NCI-H187 (cell line): ENCODE measurements at regions not wholly inside any gene's neighbourhood (a gene's known extent, or its start where the extent isn't known, plus 50 kb on each side); places are given as distances from the start of the nearest gene placed in this dataset.

Source experiments
- DNase-seq, 2 experiments: peaks; one replicate each; lab custom pipeline; 2025; lab: John Stamatoyannopoulos, UW

DNA sequence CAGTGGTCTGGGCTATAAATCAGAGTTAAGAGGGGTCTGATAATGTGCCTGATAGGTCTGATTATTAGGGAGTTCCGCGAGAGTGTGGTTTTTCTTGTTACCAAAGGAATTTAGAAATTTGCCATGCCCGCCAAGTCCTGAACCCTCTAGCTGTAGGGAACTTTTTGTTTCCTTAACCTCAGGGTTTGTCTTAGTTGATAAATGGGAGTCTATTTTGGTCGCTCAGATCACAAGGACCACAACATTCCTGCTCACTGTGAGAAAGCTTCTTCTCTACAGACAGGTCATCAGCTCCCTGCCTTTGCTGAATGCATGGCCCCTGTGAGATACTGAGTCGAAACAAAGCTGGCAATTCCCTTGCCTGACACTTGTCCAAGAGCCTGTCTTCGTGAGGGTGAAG, 497.8 kb downstream of the HS3ST4 start:
- no peak for DNase-seq

DNA sequence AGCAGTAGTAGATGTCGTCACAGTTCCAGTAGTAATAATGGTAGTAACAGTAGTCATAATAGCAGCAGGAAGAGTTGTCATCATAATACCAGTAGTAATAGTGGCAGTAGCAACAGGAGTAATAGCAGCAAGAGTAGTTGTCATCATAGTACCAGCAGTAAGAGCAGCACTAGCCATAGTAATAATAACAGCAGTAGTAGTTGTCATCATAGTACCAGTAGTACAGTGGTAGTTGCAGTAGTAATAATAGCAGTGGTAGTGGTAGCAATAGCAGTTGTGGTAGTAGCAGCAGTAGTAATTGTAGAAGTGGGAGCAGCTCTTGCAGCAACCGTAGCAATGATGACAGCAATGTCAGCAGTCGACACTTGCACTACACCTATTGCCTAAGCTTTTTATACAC, 502.8 kb downstream of the HS3ST4 start:
- DNase-seq = no peak

DNA sequence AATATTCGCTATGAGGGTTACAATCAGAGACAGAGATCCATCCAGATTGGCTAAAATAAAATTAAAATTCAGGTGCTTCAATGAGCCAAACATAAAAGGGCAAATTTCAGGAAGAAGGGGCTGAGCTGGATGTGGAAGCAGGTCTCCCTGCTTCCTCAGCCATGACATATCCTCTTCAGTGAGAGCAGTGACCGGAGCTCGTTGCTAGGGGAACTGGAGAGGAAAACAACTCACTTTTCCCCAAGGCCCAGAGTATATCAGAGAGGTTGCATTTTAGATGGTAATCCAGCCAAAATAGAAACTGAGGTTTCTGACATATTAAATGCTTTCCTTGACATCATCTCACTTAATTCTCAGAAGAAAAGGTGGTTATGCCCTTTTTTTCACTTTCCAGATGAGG, 503.5 kb downstream of the HS3ST4 start:
- no peak for DNase-seq

DNA sequence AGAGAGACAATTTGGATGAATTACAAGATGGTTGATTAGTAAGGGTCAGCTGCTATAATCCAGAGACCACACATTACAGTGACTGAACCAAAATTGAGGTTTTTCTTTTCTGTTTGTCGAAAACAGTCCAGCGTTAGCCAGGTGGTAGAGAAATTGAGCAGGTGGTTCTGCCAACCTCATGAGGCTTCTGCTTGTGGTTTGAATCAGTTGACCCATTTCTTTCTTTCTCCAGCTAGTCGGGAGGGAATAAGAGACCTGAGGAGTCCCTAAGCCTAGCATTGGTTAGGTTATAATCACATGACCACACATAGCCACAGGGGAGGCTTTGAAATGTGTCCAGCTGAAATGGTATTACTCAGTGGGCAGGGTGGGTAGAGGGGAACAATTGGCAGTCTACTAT, 504.6 kb downstream of the HS3ST4 start:
- DNase-seq = no peak

DNA sequence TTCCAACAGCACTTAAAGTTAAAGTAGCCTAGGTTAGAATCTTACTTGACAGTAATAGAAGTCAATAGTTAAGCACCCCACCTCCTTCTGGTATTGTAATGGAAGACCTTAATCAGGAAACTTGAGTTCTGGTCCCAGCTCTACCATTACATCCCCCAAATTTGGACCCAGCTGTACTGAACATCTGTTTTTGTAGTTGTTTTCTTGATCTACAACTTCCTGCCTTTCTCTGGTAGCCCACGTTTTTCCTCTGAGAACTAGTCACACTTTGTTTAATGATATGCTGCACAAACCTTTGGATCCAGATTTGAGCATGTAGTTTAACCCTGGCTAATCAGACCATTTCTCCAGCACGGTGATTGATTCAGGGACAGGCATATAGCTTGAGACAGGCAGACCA, 505.0 kb downstream of the HS3ST4 start:
- DNase-seq = no peak

DNA sequence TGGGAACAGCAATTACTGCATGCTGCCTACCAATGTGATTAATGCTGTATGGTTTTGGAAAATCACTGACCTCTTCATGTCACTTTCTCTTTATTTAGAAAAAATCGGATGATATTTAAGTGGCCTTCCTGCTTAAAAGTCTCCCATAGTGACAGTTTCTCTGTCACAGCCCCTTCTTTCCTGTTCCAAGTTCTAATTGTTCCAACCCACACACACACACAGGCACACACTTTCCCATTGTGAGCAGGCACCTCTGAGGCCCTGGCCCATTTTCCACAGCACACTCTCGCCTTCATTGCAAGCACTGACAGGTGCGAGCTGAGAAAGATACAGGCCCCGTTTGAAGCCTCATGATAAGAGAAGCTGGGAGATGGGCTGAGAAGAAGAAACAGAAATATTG, 505.9 kb downstream of the HS3ST4 start:
- no peak for DNase-seq

DNA sequence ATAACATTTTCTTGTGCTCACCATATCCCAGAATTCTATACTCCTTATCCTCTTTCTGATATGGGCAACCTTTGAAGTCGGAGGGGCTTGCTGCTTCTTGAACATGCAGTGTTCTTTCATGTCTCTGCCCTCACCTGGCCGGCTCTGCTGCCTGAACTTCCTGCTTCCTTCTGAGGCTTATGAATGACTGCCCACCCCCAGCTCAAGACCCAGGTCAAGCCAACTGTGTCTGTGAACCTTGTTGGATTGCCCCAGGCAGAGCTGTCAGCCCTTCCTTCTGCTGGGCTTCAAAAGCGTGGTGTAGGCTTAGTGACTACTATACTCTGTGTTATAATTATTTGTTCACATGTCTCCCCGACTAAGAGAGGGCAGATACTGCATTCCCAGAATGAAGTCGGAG, 506.5 kb downstream of the HS3ST4 start:
- no peak for DNase-seq

DNA sequence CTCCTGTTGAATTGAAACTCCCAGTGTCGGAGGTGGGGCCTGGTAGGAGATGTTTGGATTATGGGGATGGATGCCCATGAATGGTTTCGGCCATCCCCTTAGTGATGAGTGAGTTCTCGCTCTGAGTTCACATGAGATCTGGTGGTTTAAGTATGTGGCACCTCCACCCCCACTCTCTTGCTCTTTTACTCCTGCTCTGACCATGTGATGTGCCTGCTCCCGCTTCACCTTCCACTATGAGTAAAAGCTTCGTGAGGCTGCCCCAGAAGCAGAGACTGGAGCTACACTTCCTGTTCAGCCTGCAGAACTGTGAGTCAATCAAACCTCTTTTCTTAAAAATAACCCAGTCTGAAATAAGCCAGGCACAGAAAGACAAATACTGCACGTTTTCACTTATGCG, 512.4 kb downstream of the HS3ST4 start:
- no peak for DNase-seq

DNA sequence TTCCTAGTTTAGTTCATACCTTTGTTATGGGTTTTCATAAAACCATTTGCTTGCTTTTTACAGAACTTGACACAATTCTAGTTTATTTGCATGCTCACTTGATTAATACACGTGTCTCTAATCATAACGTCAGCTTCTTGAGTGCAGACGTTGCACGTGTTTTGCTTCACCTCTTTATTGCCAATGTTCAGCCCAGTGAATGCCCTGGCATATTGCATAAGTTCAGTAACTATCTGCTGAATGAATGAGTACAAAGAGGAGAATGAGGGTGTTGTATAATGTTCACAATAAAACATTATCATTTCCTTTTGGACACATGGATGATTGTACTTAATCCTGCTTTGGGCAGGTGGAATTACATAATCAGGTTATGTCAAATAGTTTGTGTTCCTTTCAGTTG, 519.8 kb downstream of the HS3ST4 start:
- no peak for DNase-seq

DNA sequence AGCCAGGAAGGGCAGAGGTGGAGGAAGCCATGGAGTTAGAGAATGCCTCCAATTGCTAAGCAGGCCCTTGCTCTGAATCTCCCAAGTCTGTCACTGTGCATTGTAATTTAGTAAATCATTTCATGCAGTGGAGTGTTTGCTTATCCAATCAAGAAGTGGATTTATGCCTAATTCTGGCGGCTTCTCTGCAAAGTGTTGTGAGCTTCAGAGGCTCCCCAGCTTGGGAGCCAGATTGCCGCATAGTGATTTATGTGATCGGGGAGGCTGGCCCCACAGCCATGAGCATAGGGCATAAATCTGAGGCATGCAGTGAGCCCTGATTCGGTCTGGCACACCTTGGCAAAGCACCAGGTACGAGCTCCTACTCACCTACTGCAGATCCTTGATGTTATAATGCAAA, 520.8 kb downstream of the HS3ST4 start:
- peak in 1 of 2 experiments; percentile 52 for DNase-seq

DNA sequence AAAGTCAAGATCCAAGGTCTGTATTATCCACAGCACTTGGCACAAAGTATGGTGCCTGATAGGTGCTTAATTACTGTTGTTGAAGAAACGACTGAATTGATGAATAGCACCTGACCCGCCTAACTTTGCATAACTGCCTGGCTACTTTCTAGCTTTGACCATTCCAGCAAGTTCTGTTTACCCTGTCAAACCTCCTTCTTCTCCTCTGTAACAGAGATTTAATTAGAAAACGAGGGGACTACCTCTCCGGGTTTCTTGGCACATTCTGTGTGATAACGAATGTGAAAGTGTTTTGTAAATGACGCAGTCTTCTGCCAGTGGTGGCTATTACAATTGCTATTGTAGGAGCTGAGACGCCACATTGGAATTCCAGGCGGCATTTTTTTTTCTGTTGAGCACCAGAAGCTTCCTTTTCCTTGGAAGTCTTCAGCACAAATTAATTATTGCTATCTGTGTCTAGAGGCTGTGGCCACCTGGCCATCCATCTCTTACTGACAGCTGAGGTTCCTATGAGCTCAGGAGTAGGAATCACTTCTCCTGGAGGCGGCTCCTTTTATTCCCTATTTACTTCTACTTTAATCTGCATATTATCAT, 522.9 kb downstream of the HS3ST4 start:
- no peak for DNase-seq

DNA sequence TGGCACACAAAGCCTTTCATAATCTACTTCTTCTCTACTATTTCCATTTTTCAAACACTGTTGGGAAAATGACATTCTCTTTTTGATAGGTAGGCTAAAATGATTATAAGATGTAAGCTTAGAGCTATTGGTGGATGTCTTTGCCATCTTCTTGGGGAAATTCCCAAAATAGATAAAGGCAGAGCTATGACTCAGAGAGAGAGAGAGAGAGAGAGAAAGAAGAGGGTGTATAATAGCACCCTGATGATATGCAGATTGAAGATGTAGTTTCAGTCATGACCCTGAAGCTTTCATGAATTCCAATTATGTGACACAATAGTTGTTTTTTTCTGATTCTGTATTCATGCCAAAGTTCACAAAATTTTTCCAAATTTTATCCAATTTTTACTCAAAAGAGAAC, 529.1 kb downstream of the HS3ST4 start:
- no peak for DNase-seq

DNA sequence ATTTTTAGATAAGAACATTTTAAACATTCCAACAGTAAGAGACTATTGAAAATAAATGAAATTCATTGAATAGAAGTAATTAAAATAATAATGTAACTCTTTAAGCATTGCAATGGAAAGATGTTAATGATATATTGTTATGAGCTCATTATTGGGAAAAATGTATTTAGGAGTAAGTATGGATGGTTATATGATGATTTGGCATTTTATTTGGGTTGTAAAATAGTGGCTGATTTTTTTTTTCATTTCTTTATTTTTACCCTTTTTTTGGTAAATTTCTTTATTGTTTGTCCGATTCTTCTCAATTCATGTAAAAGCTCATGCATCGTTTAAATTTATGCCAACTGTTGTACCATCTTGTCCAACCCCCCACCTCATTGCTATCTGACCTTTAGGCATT, 539.9 kb downstream of the HS3ST4 start:
- DNase-seq = no peak

DNA sequence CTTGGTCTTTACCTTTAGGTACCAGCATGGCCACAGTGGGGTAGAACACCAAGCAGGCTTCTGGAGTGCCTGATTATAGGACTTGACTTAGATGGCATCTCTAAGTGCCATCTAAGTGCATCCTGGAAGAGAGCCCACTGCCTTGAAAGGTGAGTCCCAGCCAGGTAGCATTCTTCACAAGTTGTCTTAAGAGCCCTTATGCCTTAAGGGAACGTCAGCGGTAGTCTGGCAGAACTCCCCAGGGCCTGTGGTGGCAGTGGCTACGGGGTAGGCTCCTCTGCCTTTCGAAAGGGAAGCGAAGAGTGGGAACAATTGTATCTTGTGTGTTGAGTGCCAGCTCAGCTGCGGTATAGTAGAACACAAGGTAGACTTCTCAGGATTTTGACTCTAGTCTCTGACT, 549.0 kb downstream of the HS3ST4 start:
- DNase-seq = peak; percentile 14 to 61

DNA sequence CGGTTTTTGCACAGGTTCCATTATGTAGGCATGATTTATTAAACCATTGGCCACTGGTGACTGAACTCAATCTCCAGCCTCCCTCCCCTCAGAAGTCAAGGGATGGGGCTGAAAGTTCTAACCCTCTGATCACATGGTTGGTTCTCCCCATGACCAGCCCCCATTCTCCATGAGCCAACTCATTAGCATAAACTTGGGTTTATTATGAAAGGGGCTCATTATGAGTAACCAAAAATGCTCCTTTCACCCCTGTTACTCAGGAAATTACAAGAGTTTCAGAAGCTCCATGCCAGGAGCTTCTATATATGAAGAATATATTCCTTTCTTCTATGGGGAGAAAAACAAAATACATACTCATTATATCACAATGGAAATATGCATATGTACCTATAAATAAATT, 555.3 kb downstream of the HS3ST4 start:
- DNase-seq = no peak

DNA sequence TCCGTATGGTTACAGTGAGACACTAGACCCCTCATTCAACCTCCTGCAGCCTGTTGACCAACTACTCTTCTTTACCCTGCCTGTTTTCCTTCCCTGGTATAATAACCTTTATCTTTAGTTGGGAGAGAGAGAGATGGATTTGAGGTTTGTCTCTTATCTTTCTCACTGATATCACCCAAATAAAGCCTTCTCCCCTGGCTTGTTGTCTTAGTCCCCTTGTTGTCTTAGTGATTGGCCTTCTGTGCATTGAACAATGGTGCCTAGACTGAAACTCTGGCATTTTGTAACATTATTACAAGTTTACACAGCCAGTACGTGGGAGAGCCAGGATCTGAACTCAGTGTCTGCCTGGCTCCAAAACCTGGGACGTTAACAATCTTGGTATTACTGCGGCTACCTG, 560.8 kb downstream of the HS3ST4 start:
- DNase-seq = no peak

DNA sequence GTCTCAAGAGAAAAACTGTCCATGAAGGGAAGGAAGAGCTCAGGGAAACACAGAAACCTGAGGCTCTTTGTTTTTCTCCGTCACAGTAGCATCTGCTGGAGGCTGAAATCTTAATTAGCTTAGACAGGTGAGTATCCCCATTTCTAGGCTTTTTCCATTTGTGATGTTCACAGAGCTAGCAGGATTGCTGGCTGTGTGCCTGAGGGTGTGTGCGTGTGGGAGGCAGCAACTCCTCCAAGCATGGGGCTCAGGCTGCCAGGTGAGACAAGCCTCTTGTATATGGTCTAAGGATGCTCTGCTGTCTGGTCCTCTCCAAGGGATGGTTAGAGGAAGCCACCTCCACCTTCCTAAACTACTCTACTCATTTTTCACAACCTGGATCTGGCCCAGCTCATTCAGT, 569.9 kb downstream of the HS3ST4 start:
- no peak for DNase-seq

DNA sequence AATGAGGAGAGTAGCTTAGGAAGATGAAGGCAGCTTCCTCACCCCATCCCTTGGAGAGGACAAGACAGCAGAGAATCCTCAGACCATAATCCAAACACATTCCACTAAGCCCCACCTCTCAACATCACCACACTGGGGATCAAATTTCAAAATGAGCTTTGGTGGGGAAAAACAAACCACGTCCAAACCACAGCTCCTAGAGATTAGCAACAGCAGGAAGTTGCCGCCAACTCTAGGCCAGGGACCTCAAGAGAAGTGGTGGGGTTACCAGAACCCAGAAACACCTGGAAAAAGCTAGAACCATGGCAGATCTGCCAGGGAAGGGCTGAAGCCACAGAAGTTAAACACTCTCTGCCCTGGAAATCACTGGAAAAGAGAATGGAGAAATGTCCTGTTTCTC, 571.6 kb downstream of the HS3ST4 start:
- DNase-seq = no peak

DNA sequence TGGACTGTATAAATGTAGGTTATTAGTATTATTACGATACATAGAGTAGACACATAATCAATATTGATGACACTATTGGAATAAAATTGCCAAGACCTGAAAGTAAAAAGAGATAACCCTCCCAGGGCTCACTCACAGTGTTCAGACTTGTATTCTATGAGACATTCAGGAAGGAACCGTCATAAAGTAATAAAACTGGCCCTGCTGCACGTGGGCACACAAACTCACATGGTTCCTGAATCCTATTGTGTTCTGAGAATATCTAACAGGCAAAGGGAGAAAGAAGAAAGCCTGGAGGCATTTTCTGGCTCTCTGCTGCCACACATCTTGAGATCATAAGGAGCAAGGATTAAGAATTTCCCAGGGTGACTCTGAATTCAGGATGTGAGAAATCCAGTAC, 575.9 kb downstream of the HS3ST4 start:
- no peak for DNase-seq

DNA sequence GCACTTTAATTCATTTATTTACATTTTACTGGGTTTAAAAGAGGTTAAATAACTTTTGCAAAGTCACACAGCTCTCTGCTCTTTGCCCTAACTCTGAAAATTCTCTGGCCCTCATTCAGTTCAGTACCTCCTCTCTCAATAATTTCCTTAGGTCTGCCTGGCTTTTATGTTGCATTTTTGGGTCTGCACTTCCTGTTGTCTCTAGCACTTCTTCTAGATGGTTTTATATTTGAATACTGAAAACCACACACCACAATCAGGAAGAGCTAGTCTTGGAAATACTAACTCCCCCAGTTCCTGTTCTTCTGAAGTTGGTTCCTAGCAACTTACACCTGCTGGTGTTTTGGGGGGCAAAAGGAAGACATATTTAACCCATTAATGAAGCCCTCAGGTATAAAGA, 577.9 kb downstream of the HS3ST4 start:
- DNase-seq = no peak

DNA sequence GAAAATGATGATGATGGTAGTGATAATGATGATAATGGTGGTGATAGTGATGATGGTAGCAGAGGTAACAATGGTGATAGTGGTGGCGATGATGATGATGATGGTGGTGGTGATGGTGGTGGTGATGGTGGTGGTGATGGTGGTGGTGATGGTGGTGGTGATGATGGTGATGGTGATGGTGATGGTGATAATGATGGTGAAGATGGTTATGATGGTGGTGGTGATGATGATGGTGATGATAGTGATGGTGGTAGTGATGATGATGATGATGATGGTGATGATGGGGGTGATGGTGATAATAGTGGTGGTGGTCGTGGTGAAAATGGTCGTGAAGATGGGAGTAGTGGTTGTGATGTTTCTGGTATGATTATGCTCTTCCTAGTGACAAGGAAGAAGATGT, 581.8 kb downstream of the HS3ST4 start:
- DNase-seq = no peak

DNA sequence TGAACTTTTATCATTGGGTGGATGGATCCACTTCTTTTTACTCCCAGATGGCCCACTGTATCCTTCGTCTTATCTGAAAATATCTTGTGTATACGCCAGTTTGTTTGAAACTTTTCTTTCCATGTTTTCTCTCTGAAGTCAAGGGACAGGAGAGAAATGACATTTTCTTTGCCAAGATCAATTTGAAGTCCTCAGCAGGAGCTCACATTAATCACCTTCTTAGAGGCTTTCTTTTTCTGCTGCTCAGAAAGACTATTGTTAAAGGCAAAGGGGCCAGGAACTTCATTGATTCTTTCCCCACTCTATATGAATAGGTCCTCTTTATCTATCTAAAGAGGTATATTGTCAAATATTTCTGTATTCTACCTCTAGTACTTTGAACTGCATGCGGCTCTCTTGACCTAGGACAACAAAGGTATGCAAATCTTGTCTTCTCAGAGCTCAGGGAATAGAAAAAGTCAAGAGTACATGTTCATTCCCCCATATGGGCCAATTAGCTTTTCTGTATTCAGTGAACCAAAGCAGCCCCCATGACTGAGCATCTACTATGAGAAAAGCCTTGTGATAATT, 583.3 kb downstream of the HS3ST4 start:
- no peak for DNase-seq

DNA sequence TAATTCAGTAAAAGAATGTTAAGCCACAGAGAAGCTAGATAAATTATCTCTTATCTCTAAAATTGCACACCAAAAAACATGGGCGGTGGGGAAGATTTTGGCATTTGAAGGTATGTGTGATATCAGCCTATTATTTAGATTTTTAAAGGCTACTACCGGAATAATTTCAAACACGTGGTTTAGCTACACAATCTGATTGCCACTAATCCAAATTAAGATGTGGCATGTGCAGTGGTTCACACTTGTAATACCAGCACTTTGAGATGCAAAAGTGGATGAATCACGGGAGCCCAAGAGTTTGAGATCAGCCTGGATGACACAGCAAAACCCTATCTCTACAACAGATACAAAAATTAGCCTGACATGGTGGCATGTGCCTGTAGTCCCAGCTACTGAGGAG, 584.5 kb downstream of the HS3ST4 start:
- no peak for DNase-seq

DNA sequence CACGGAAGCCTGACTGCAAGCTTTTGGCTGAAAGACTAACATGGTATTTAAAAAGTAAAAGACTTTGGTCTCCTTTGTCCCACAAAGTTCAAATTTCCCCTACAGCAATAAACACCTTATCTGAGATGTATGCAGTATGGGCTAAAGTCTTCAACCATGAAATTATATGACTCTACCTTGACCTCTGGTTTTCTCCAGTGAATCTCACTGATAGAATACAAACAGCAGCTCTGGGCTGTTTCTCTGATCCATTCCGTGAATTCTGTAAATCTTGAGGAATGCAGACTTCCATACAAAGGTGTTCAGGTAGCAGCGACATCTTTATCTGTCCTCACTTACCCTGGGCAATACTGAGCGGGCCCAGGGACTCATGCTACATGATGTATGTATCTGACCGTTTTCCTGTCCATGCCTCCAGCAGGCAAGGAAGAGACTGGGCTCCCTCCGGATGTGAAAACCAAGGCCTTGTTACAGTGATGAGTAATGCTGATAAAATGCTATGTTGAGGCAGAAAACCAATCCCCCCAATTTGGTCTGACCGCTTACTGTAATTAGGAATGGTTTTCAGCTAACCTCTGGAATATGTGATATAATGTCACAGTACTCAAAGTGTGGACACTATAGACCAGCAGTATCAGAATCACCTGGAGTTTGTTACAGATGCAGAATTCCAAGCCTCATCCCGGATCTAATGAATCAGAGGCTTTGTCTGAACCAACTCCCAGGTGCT, 589.8 kb downstream of the HS3ST4 start:
- no peak for DNase-seq
